Iris pigment epithelial cell (primary cell): ENCODE measurements at regions not wholly inside any gene's neighbourhood (a gene's known extent, or its start where the extent isn't known, plus 50 kb on each side); places are given as distances from the start of the nearest gene placed in this dataset.
"Not testable (repeated sequence)": the region's sequence is repeated elsewhere in the genome, so short reads cannot be mapped to it uniquely, and the experiment has no call there.

Experiments used
- DNase-seq: peaks from one replicate; pipeline ENCODE4 v3.0.0-alpha.2; 2011; ENCODE audit warnings: low read depth

GRCh38 chr4:170591076-170591475, 501.3 kb upstream of the AADAT start:
- DNase-seq, result peak; percentile 3

- peak; percentile 50 for DNase-seq
Observed at GRCh38 chr4:170589597-170590191, 499.9 kb upstream of the AADAT start.

- DNase-seq, result no peak
Observed at GRCh38 chr4:170581969-170582368, 492.2 kb upstream of the AADAT start.

- DNase-seq, result no peak
Observed at GRCh38 chr4:170581322-170581721, 491.6 kb upstream of the AADAT start.

GRCh38 chr4:170580651-170581050, 490.9 kb upstream of the AADAT start:
- no peak for DNase-seq

GRCh38 chr4:170538821-170539473, 449.2 kb upstream of the AADAT start:
- no peak for DNase-seq

GRCh38 chr4:170529748-170530722, 440.3 kb upstream of the AADAT start:
- DNase-seq, result no peak

- no peak for DNase-seq
Observed at GRCh38 chr4:170526471-170526870, 436.7 kb upstream of the AADAT start.

GRCh38 chr4:170522427-170522970, 432.7 kb upstream of the AADAT start:
- no peak for DNase-seq

- no peak for DNase-seq
Observed at GRCh38 chr4:170497689-170498088, 407.9 kb upstream of the AADAT start.

GRCh38 chr4:170497112-170497511, 407.4 kb upstream of the AADAT start:
- no peak for DNase-seq

GRCh38 chr4:170491981-170492380, 402.2 kb upstream of the AADAT start:
- DNase-seq, result no peak

- DNase-seq, result peak; percentile 24
Observed at GRCh38 chr4:170476351-170476750, 386.6 kb upstream of the AADAT start.

GRCh38 chr4:170465429-170465828, 375.7 kb upstream of the AADAT start:
- DNase-seq, result no peak

- no peak for DNase-seq
Observed at GRCh38 chr4:170464614-170465197, 374.9 kb upstream of the AADAT start.

- DNase-seq, result no peak
Observed at GRCh38 chr4:170446782-170447181, 357.0 kb upstream of the AADAT start.

GRCh38 chr4:170441146-170441545, 351.4 kb upstream of the AADAT start:
- DNase-seq, result not testable (repeated sequence)

- DNase-seq, result no peak
Observed at GRCh38 chr4:170428929-170429328, 339.2 kb upstream of the AADAT start.

- DNase-seq, result no peak
Observed at GRCh38 chr4:170425521-170426143, 335.9 kb upstream of the AADAT start.

GRCh38 chr4:170425040-170425439, 335.3 kb upstream of the AADAT start:
- DNase-seq, result no peak

GRCh38 chr4:170423137-170423536, 333.4 kb upstream of the AADAT start:
- peak; percentile 79 for DNase-seq

- DNase-seq, result peak; percentile 58
Observed at GRCh38 chr4:170420255-170420693, 330.5 kb upstream of the AADAT start.
